Endodermal cell (in vitro differentiated cells): ENCODE measurements at regions not wholly inside any gene's neighbourhood (a gene's known extent, or its start where the extent isn't known, plus 50 kb on each side); places are given as distances from the start of the nearest gene placed in this dataset.

ENCODE experiments used
- DNase-seq: peaks from one replicate; pipeline ENCODE4 v3.0.0-alpha.2; 2017
- H3K27ac ChIP-seq: 2 replicates; pipeline ENCODE4 v1.5.1; 2013; ENCODE audit warnings: mild to moderate bottlenecking, low read depth, low read length, moderate library complexity
- H3K27me3 ChIP-seq: 2 replicates; pipeline ENCODE4 v1.6.1; 2013; ENCODE audit warnings: mild to moderate bottlenecking, low read length, moderate library complexity; ENCODE audit not compliant: insufficient read depth, control insufficient read depth, poor library complexity, severe bottlenecking
- H3K36me3 ChIP-seq: 2 replicates; pipeline ENCODE4 v1.7.0; 2013; ENCODE audit warnings: mild to moderate bottlenecking, low read length, moderate library complexity; ENCODE audit not compliant: control insufficient read depth, insufficient read depth
- H3K4me1 ChIP-seq: one replicate; pipeline ENCODE4 v1.7.0; 2013; ENCODE audit warnings: low read length; ENCODE audit not compliant: control insufficient read depth, insufficient read depth
- H3K4me3 ChIP-seq: 2 replicates; pipeline ENCODE4 v1.5.1; 2013; ENCODE audit warnings: mild to moderate bottlenecking, low read length, moderate library complexity
- H3K9ac ChIP-seq: 2 replicates; pipeline ENCODE4 v1.6.1; 2013; ENCODE audit warnings: mild to moderate bottlenecking, low read length, moderate library complexity; ENCODE audit not compliant: poor library complexity, severe bottlenecking; ENCODE audit errors: extremely low read depth
- H3K9me3 ChIP-seq: 2 replicates; pipeline ENCODE4 v1.6.1; 2013; ENCODE audit warnings: mild to moderate bottlenecking, low read length, moderate library complexity; ENCODE audit not compliant: control insufficient read depth
- H3K27ac Mint-ChIP-seq: 2 replicates; pipeline ENCODE4 v1.8.0; 2020; ENCODE audit warnings: mixed read lengths
- H3K27me3 Mint-ChIP-seq: 2 replicates; pipeline ENCODE4 v1.8.0; 2021; ENCODE audit warnings: mild to moderate bottlenecking, mixed read lengths; ENCODE audit not compliant: insufficient read depth
- H3K36me3 Mint-ChIP-seq: 2 replicates; pipeline ENCODE4 v1.8.0; 2020; ENCODE audit warnings: low read depth, mixed read lengths
- H3K4me1 Mint-ChIP-seq: 2 replicates; pipeline ENCODE4 v1.8.0; 2020; ENCODE audit warnings: mixed read lengths
- H3K4me3 Mint-ChIP-seq: 2 replicates; pipeline ENCODE4 v1.8.0; 2020; ENCODE audit warnings: mild to moderate bottlenecking, moderate library complexity, mixed read lengths
- H3K9me3 Mint-ChIP-seq: 2 replicates; pipeline ENCODE4 v1.8.0; 2020; ENCODE audit warnings: mild to moderate bottlenecking, mixed read lengths
- WGBS, 2 experiments: methylation state at CpG; one replicate each; pipeline versions ENCODE4 v1.1.5 to v1.1.7; 2013; ENCODE audit warnings: missing lambda C conversion rate in 2 of 2, mixed read lengths in 1 of 2; ENCODE audit not compliant: insufficient coverage in 1 of 2, insufficient read length in 1 of 2; 5-methylcytosine and 5-hydroxymethylcytosine counted together
- TF ChIP-seq, protein P1 (sequence below): fragments of 200-600 bp; sonication (generic); conservative IDR thresholded peaks from 2 replicates; pipeline ENCODE4 v1.5.0; 2021; ENCODE audit warnings: antibody characterized with exemption, mild to moderate bottlenecking

DNA sequence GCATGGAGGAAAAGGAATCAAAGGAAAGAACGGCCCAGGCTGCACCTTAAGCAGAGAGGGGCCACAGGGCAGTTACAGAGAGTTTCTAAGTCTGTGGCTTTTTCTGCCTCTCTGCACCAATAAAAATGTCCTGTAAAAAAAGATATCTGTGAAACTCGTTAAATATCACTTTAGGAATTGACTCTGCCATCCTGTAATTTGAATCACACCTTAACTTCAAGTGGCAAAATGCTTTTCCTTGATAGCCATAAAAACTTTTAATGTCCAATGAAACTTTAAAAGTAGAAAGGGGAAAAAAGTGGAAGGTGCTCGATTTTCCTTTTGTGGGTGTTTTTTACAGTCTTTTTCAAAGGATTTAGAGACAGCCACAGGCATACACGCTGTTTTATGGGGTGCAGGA lies 255.7 kb downstream of the ARRDC4 start:
- no peaks in the 10 kb centered on the region for H3K9me3 Mint-ChIP-seq
- DNase-seq: no peak
- Histone ChIP-seq H3K27me3 (no peaks in the 10 kb centered on the region), H3K27ac (no peak overlapping the region), H3K9me3 (no peaks in the 10 kb centered on the region), H3K4me3 (no peak overlapping the region), H3K36me3 (no peaks in the 10 kb centered on the region), H3K4me1 (no peaks in the 10 kb centered on the region), H3K9ac (no peak overlapping the region)
- no peak overlapping the region for H3K27ac Mint-ChIP-seq
- WGBS, 2 experiments: 91 to 96% methylated on average over 2 to 4 of the region's 4 CpGs
- H3K4me1 Mint-ChIP-seq: no peaks in the 10 kb centered on the region
- H3K4me3 Mint-ChIP-seq: no peak overlapping the region
- no peaks in the 10 kb centered on the region for H3K27me3 Mint-ChIP-seq
- TF ChIP-seq, protein P1, sequence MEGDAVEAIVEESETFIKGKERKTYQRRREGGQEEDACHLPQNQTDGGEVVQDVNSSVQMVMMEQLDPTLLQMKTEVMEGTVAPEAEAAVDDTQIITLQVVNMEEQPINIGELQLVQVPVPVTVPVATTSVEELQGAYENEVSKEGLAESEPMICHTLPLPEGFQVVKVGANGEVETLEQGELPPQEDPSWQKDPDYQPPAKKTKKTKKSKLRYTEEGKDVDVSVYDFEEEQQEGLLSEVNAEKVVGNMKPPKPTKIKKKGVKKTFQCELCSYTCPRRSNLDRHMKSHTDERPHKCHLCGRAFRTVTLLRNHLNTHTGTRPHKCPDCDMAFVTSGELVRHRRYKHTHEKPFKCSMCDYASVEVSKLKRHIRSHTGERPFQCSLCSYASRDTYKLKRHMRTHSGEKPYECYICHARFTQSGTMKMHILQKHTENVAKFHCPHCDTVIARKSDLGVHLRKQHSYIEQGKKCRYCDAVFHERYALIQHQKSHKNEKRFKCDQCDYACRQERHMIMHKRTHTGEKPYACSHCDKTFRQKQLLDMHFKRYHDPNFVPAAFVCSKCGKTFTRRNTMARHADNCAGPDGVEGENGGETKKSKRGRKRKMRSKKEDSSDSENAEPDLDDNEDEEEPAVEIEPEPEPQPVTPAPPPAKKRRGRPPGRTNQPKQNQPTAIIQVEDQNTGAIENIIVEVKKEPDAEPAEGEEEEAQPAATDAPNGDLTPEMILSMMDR: no peak
- no peaks in the 10 kb centered on the region for H3K36me3 Mint-ChIP-seq

DNA sequence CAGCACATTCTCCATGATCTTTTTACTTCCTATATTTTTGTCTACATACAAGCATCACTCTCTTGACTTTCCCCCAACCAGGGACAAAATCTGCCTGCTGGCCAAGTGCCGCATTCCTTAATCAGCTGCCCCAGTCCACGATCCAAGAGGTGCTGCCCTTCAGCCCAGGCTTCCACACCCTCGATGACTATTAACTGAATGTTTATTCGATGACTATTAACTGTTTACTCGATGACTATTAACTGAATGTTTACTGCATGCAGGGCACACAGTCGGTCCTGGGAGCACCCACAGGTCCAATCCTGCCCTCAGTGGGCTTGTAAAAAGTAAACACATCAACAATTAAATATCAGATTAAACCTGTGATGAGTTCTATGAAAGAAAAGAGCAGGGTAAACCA lies 256.9 kb downstream of the ARRDC4 start:
- Histone ChIP-seq H3K27ac (no peak overlapping the region), H3K4me1 (no peaks in the 10 kb centered on the region), H3K27me3 (peaks cover 1% of the 10 kb centered on the region), H3K4me3 (no peak overlapping the region), H3K9ac (no peak overlapping the region), H3K9me3 (no peaks in the 10 kb centered on the region), H3K36me3 (no peaks in the 10 kb centered on the region)
- DNase-seq: no peak
- WGBS, 2 experiments: 91 to 94% methylated on average over 5 to 6 of the region's 6 CpGs
- H3K36me3 Mint-ChIP-seq: no peaks in the 10 kb centered on the region
- no peak overlapping the region for H3K4me3 Mint-ChIP-seq
- H3K4me1 Mint-ChIP-seq: no peaks in the 10 kb centered on the region
- H3K27me3 Mint-ChIP-seq: peaks cover 4% of the 10 kb centered on the region
- H3K9me3 Mint-ChIP-seq: no peaks in the 10 kb centered on the region
- TF ChIP-seq, protein P1: no peak
- no peak overlapping the region for H3K27ac Mint-ChIP-seq

DNA sequence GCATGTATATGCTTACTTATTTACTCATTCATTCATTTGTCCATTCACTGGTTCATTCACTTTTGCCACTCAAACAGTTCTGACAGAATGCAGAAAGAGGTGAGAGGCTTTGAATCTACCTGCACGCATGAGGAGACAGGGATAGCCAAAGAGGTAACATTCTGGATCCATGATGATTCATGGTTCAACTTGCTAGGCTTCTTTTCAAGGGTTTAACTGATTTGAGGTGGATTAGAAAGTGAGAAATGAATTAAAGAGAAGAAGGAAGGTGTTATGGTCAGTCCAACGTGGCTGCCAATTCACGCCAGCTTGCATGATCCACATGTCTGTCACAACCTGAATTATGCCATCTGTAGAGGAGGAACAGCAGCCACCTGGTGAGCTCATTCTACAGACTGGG lies 260.6 kb downstream of the ARRDC4 start:
- Mint-ChIP-seq H3K9me3 (no peaks in the 10 kb centered on the region), H3K4me1 (no peaks in the 10 kb centered on the region), H3K4me3 (no peak overlapping the region), H3K36me3 (no peaks in the 10 kb centered on the region), H3K27ac (no peak overlapping the region), H3K27me3 (peaks cover 5% of the 10 kb centered on the region)
- WGBS, 2 experiments: 86 to 95% methylated on average over 1 to 3 of the region's 3 CpGs
- H3K4me1 ChIP-seq: no peaks in the 10 kb centered on the region
- H3K36me3 ChIP-seq: no peaks in the 10 kb centered on the region
- H3K9me3 ChIP-seq: no peaks in the 10 kb centered on the region
- no peak overlapping the region for H3K4me3 ChIP-seq
- no peak for DNase-seq
- TF ChIP-seq, protein P1: no peak
- H3K27me3 ChIP-seq: peaks cover 5% of the 10 kb centered on the region
- no peak overlapping the region for H3K9ac ChIP-seq
- H3K27ac ChIP-seq: no peak overlapping the region
